ENCODE measurements at regions not wholly inside any gene's neighbourhood (a gene's known extent, or its start where the extent isn't known, plus 50 kb on each side); places are given as distances from the start of the nearest gene placed in this dataset.

DNA sequence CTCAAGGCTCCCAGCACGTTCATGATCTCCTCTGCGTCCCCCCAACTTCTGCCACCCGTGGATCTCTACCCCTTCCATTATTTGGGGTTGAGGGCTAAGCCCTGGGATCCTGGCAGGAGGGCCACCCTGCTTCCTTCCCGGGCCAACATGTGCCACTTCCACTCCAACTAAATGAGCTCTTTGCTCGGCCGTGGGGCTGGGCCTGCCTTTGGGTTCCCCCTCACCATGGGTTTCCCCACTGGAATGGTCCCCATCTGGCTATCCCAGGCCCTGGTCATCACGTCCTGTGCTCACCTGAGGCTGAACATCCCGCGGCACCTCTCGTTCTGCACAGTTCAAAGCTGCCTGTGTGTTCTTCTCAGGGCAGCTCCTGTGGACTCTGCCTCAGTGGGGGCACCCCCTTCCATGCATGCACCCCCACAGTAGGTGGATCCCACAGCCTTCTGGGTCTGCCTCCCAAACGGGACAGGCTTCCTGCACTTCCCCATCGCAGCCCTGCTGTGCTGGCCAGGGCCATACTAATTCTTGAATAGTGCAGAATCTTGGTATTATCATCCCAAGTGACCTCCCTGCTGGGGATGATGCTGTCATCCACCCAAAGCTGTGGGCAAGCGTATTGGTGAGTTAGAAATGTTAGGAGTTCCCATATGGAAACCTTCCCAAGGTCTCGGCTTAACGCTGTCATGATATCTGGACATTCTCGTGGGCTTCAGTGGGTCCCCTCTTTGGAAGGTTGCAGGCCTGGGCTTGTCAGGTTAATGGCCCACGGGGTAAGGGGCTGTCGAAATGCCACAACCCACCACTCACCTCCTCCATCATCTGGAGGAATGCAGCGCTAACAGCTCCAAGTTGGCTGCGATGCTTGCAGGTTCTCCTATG is 150.5 kb upstream of the TWIST2 start:
- Mint-ChIP-seq H3K4me1 (ENCODE audit: low read depth) (no peaks in the 10 kb centered on the region), H3K27me3 (ENCODE audit: low read depth) (peaks cover 4% of the 10 kb centered on the region), H3K9me3 (no peaks in the 10 kb centered on the region), H3K36me3 (ENCODE audit: low read depth) (no peaks in the 10 kb centered on the region), H3K27ac (no peak overlapping the region), H3K4me3 (no peak overlapping the region)

DNA sequence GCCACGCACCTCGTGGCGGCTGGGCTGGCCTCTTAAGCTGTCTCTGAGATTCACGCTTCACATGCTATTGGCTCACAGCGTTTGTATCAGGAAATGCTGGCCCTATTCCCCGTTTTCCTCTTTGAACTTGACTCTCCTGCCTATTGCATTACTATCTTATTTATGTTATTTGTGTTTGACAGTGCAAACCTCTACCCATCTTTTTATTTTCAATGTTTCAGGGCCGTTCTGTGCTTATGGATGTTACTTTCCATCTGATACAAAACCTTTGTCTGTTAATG is 149.9 kb upstream of the TWIST2 start:
- Mint-ChIP-seq H3K9me3 (no peaks in the 10 kb centered on the region), H3K4me3 (no peak overlapping the region), H3K27me3 (ENCODE audit: low read depth) (peaks cover 4% of the 10 kb centered on the region), H3K4me1 (ENCODE audit: low read depth) (no peaks in the 10 kb centered on the region), H3K36me3 (ENCODE audit: low read depth) (no peaks in the 10 kb centered on the region), H3K27ac (no peak overlapping the region)

DNA sequence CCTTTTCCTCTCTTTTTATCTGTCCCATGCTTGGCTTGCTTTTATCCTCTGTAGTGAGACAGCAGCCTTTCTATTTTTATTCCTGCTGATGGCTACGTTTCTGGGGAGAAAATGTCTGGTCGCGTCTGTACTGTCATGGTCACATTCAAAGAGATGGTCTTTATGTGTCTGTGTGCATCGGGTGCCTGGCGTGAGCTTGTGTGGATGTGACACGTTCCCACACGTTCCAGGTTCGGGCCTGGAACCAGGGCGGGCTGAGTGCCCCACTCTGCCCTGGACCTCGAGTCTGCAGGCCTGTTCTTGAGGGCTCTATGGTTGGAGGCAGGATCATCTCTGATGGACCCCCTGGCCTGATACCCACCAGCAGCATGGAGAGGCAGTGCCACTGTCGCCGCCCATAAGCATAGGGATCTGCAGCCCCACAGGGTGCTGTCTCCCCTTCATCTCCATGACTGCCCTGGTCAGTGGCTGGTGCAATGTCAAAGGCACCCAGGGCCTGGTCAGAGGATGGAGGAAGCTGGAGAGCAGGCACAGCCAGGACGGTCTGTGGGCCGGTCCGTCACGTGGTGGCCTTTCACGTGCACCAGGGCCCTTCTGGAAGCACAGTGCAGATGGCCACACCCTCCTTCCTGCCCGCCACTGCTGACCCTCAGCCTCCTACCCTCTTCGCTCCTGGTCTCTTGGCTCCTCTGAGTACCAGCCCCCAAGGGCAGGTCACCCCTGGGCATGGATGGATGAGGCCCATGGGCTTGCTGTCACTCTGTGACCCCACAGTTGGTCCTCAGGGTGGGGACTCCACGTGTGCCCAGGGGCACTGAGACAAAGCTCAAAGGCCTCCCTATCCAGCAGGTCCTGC is 149.2 kb upstream of the TWIST2 start:
- Mint-ChIP-seq H3K27me3 (ENCODE audit: low read depth) (peaks cover 4% of the 10 kb centered on the region), H3K27ac (no peak overlapping the region), H3K4me3 (no peak overlapping the region), H3K4me1 (ENCODE audit: low read depth) (no peaks in the 10 kb centered on the region), H3K36me3 (ENCODE audit: low read depth) (no peaks in the 10 kb centered on the region), H3K9me3 (no peaks in the 10 kb centered on the region)

DNA sequence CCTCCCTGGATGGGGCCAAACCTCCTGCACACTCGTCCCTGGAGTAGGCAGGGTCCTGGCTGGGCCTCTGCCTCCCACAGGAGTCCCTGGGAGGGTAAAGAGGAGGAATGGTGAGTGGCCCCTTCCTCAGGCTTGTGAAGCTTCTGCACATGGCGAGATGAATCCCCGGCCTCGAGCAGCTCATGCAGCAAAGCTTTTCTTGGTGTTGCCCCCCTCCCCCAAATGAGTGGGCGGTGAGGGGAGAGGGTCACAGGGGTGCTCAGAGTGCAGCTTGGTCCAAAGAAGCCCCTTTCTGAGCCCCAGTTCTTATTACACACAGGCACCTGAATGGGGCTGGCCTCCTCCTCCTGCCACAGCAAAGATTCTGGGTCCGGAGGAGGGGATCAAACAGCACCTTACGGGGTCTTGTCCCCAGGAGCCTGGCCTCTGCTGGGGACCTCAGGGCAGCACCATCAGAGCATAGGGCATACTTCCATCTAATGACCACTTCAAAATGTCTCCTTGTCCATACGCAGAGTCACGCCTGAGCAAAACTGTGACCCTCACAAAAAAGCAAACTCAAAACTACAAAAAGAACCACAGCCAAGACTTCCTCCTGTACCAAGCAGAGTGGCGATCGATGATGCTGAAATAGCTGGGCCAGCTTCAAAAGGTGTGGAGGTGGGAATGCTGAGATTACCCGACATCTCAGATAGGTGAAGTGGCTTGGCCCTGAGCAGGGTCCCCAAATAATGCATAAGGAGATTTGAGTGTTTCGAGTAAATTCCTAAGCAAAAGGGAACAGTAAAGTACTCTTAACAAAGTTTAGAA is 148.4 kb upstream of the TWIST2 start:
- Mint-ChIP-seq H3K4me3 (no peak overlapping the region), H3K9me3 (no peaks in the 10 kb centered on the region), H3K4me1 (ENCODE audit: low read depth) (no peaks in the 10 kb centered on the region), H3K27ac (no peak overlapping the region), H3K27me3 (ENCODE audit: low read depth) (no peaks in the 10 kb centered on the region), H3K36me3 (ENCODE audit: low read depth) (no peaks in the 10 kb centered on the region)

DNA sequence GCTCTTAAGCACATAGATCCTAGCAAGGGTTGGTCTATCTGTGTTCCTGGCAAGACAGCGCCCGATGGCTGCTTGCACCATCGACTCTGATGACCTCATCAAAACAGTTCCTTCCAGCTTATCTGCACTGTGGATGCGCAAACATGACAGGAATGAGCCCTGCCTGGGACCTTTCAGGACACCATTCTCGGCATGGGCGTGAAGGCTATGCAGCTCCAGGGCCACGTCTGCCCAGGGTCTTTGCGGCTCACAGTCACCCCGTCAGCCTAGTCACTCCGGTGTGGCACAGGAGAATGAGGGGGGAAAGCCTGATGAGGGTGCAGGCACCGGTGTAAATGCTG is 147.8 kb upstream of the TWIST2 start:
- no peaks in the 10 kb centered on the region for H3K27me3 Mint-ChIP-seq (ENCODE audit: low read depth)
- H3K9me3 Mint-ChIP-seq: no peaks in the 10 kb centered on the region
- no peak overlapping the region for H3K4me3 Mint-ChIP-seq
- no peaks in the 10 kb centered on the region for H3K4me1 Mint-ChIP-seq (ENCODE audit: low read depth)
- no peaks in the 10 kb centered on the region for H3K36me3 Mint-ChIP-seq (ENCODE audit: low read depth)
- H3K27ac Mint-ChIP-seq: no peak overlapping the region

DNA sequence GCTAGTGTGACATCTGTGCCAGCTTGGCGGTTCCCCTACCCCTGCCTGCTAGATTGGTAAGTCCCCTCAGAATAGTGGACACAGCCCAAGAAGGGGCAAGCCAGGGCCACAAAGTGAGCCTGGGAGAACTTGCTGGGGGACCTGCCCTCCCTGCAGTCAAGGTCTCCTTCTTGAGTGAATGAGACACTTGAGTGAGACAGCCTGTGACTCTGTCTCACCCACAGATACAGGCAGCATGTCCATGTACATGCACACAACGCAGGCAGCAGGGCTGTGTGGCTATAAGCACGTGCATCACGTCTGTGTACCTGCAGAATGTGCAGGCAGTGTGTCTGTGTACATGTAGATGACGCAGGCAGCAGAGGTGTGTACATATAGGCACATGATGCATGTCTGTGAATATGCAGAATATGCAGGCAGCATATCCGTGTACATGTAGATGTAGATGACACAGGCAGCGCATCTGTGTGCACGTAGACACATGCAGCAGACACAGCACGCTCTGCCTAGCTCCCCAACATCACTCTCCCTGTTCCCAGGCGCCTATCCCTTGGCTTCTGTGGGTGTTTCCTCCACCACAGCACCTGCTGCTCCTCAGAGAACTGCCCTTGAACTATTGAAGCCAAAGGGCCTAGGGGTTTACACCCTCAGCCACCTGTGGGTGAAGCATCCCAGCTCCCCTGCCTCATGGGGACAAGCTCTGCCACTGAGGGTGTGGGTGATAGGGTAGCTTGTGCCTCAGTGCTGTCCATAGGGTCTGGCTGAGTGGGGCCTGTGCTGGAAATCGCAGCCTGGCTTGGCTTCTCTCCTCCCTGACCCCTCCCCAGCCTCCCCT is 147.2 kb upstream of the TWIST2 start:
- no peak overlapping the region for H3K4me3 Mint-ChIP-seq

DNA sequence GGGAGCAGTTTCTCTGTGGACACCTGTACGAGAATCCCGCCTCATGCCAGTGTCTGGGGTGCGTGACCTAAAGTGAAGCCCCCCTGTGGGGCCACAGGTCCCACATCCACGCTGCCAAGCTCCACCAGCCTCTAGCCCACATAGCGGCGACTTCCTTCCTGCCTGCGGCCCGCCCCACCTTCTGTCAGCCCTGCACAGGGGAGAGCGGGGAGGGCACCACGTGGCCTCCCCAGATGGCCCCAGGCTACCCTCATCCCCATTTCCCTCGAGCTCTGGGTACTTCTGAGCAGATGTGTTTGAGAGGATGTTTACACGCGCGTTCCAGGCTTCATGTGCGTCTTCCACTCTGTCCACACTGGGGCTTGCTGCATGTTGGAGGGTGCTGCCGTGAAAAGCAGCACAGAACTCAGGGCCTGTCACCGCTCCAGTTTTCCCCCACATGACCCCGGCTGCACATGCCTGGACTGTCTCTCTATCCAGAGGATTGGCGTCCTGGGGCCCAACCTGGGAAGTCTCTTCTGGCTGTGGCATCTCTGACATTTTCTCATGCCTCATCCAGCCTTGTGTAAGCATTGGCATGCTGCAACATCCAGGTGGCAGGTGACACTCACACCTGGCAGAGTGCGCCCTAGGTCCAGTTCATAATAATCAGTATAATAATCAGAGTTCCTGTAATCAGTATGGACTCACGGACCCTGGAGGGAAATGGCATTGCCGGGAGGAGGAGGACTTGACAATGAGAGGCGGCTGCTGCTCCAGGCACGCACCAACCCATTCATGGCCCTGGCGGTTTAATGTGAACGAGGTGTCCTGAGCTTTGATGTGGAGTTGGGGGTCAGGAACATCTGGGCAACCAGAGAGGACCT is 146.3 kb upstream of the TWIST2 start:
- no peaks in the 10 kb centered on the region for H3K9me3 Mint-ChIP-seq

More for the DNA sequence above, 147.2 kb upstream of the TWIST2 start:
- no peaks in the 10 kb centered on the region for H3K4me1 Mint-ChIP-seq (ENCODE audit: low read depth)
- H3K9me3 Mint-ChIP-seq: no peaks in the 10 kb centered on the region
- no peaks in the 10 kb centered on the region for H3K36me3 Mint-ChIP-seq (ENCODE audit: low read depth)
- H3K27me3 Mint-ChIP-seq (ENCODE audit: low read depth): no peaks in the 10 kb centered on the region
- no peak overlapping the region for H3K27ac Mint-ChIP-seq

DNA sequence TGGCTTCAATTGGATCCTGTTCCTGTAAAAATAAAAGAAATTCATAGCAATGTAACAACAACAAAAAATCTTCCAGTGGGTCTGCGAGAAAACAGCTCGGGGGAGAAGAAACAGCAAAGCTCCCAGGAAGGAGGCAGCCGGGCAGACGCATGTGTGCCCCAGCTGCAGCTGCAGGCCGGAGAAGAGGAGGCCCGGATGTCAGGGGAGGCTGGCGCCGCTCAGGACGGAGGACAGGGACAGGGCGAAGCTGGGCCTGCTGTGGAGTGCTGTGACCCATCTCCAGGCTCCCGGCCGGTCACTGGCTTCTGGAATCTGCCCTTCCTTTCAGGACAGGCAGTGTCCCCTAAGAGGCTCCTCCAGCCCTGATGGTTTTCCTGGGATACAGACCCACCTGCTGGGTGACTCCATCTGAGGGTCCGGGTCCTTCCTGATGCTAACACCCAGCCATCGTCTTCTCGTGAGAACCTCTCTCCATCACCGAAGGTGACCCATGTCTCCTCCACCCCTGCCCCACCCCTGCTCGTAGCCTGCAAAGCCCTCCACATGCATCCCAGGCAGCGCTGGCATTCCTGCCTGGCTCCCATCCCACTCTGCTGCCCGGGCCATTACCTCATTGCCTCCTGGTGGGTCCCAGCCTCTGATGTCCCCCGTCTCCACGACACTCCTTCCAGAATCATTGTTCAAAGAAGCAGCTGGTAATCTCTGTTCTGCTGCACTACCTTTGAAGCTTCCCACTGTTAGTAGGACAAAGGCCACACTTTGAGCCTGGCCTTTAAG is 145.4 kb upstream of the TWIST2 start:
- no peak overlapping the region for H3K27ac Mint-ChIP-seq
- H3K27me3 Mint-ChIP-seq (ENCODE audit: low read depth): no peaks in the 10 kb centered on the region
- no peaks in the 10 kb centered on the region for H3K36me3 Mint-ChIP-seq (ENCODE audit: low read depth)
- H3K4me1 Mint-ChIP-seq (ENCODE audit: low read depth): no peaks in the 10 kb centered on the region
- no peaks in the 10 kb centered on the region for H3K9me3 Mint-ChIP-seq
- H3K4me3 Mint-ChIP-seq: no peak overlapping the region

More for the DNA sequence above, 146.3 kb upstream of the TWIST2 start:
- Mint-ChIP-seq H3K4me3 (no peak overlapping the region), H3K27ac (no peak overlapping the region), H3K36me3 (ENCODE audit: low read depth) (no peaks in the 10 kb centered on the region), H3K27me3 (ENCODE audit: low read depth) (no peaks in the 10 kb centered on the region), H3K4me1 (ENCODE audit: low read depth) (no peaks in the 10 kb centered on the region)

DNA sequence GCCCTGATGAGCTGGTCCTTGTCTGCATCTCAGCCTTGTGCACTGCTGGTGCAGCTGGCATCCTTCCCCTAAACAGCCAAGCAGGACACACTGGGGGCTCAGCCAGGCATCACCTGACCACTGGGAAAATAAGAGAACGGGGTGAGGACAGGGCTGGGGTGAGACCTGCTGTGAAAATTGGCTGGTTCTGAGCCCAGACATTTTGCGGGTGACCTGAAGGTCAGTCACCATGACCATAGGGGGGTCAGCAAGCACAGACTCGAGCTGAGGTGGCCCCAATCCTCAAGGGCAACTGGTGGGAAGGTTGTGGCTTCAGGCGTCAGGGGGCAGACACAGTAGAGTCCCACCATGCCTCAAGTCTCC is 144.9 kb upstream of the TWIST2 start:
- Mint-ChIP-seq H3K27ac (no peak overlapping the region), H3K27me3 (ENCODE audit: low read depth) (peaks cover 5% of the 10 kb centered on the region), H3K9me3 (no peaks in the 10 kb centered on the region), H3K4me3 (no peak overlapping the region), H3K36me3 (ENCODE audit: low read depth) (no peaks in the 10 kb centered on the region), H3K4me1 (ENCODE audit: low read depth) (no peaks in the 10 kb centered on the region)

DNA sequence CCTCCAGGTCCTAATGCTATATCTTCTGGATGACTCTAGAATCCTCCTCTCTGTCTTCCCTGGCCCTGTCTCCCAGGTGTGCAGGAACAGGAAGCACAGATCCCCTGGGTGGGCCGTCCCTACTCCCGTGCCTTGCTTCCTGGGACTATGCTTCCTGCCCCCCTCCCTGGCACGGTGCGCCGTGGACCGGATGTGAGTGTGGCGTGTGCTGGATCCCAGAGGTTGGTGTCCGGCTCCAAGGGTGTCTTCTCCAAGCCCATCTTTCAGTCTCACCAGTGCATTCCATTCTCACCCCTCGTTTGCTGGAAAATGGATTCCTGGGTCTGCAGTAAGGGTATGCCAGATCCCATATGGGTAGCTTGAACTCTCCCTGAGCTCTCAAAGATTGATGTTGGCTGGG is 144.4 kb upstream of the TWIST2 start:
- no peak overlapping the region for H3K27ac Mint-ChIP-seq
- H3K4me3 Mint-ChIP-seq: no peak overlapping the region
- H3K4me1 Mint-ChIP-seq (ENCODE audit: low read depth): no peaks in the 10 kb centered on the region
- peaks cover 6% of the 10 kb centered on the region for H3K27me3 Mint-ChIP-seq (ENCODE audit: low read depth)
- H3K9me3 Mint-ChIP-seq: no peaks in the 10 kb centered on the region
- no peaks in the 10 kb centered on the region for H3K36me3 Mint-ChIP-seq (ENCODE audit: low read depth)

DNA sequence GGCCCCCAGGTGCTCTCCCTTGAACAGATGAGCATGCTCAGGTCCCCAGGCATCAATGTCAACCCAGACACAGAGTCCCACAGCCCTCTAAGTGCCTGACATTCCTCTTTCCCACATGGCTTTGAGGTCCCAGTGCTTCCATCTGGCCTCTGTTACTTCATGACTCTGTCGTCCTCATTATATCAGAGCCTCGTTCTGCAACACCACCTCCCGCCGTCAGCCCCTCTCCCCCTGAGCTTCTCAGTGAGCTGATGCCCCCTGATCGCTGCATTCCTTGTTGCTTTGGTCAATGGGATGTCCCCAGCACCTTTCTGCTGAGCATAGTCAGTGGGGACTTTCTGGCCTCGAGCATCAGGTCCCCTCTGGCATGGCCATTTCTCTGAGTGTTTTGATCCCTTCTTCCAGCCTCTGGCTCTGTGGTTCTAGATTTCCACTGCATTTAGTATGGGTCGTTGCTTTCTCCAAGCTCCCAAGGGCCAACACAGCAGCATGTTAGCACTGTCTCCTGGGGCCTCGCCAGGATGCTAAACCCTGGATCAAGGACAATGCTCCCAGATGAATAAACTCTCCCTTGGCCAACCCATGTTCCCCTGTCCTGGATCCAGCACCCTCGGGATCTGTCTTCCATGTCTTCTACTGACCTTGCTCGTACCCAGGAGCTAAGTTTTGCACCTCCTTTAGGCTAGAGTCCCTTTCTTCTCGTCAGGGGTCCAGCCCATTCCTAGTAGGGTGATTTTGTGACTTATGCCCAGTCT is 143.2 kb upstream of the TWIST2 start:
- H3K4me1 Mint-ChIP-seq (ENCODE audit: low read depth): no peaks in the 10 kb centered on the region
- H3K27me3 Mint-ChIP-seq (ENCODE audit: low read depth): peaks cover 11% of the 10 kb centered on the region
- H3K9me3 Mint-ChIP-seq: no peaks in the 10 kb centered on the region
- no peak overlapping the region for H3K4me3 Mint-ChIP-seq
- no peaks in the 10 kb centered on the region for H3K36me3 Mint-ChIP-seq (ENCODE audit: low read depth)
- no peak overlapping the region for H3K27ac Mint-ChIP-seq

DNA sequence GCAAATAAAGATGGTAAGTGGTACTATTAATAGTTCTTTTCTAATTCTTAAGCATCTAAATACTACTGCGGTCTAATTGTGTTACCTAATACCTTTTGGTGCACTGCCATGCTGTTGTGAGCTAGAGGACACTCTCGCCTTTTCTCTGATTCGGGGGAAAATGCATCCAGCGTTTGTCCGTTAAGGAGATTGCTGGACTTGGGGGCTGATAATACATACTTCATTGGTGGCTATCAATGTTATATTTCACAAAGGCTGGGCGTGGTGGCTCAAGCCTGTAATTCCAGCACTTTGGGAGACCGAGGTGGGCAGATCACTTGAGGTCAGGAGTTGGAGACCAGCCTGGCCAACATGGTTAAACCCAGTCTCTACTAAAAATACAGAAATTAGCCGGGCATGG is 141.7 kb upstream of the TWIST2 start:
- Mint-ChIP-seq H3K27ac (no peak overlapping the region), H3K4me3 (no peak overlapping the region), H3K36me3 (ENCODE audit: low read depth) (no peaks in the 10 kb centered on the region), H3K27me3 (ENCODE audit: low read depth) (peaks cover 11% of the 10 kb centered on the region), H3K9me3 (no peaks in the 10 kb centered on the region), H3K4me1 (ENCODE audit: low read depth) (no peaks in the 10 kb centered on the region)

All from T-helper 1 cell treated with Interleukin-12 subunit alpha and Interleukin-12 subunit beta and Interleukin-4 antibody, amounts not matched to agents 30 μg/mL and 1 μg/mL, for 36 hours (primary cell).